ENCODE measurements at regions not wholly inside any gene's neighbourhood (a gene's known extent, or its start where the extent isn't known, plus 50 kb on each side); places are given as distances from the start of the nearest gene placed in this dataset.
"Not testable (repeated sequence)": the region's sequence is repeated elsewhere in the genome, so short reads cannot be mapped to it uniquely, and the experiment has no call there.

DNA sequence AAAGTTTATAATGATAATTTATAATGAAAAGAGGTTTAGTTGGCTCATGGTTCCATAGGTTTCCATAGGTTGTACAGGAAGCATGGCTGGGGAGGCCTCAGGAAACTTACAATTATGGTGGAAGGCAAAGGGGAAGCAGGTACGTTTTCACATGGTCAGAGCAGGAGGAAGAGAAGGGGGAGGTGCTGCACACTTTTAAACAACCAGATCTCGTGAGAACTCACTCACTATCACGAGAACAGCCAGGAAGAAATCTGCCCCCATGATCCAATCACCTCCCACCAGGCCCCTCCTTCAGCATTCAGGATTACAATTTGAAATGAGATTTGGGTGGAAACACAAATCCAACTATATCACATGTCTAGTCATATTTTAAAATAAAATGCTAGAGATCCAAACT is 64.1 kb upstream of the ABLIM1 start:
- not testable (repeated sequence) for H3K4me1 Mint-ChIP-seq; H3K9me3 Mint-ChIP-seq; H3K27ac Mint-ChIP-seq; H3K36me3 Mint-ChIP-seq (ENCODE audit: low read depth); H3K4me3 Mint-ChIP-seq; DNase-seq; ATAC-seq; H3K27me3 Mint-ChIP-seq

GRCh38 chr10:114723361-114723760 is 65.3 kb upstream of the ABLIM1 start:
- Mint-ChIP-seq H3K36me3 (ENCODE audit: low read depth) (no peaks in the 10 kb centered on the region), H3K4me3 (no peak overlapping the region), H3K27ac (no peak overlapping the region), H3K4me1 (no peaks in the 10 kb centered on the region), H3K9me3 (no peaks in the 10 kb centered on the region), H3K27me3 (no peaks in the 10 kb centered on the region)
- no peak for DNase-seq
- no peak for ATAC-seq

- no peak overlapping the region for H3K27ac Mint-ChIP-seq
- no peak overlapping the region for H3K4me3 Mint-ChIP-seq
- H3K27me3 Mint-ChIP-seq, result no peaks in the 10 kb centered on the region
- no peaks in the 10 kb centered on the region for H3K9me3 Mint-ChIP-seq
- H3K4me1 Mint-ChIP-seq, result no peaks in the 10 kb centered on the region
- H3K36me3 Mint-ChIP-seq (ENCODE audit: low read depth), result no peaks in the 10 kb centered on the region
- DNase-seq, result no peak
- ATAC-seq, result no peak
Observed at GRCh38 chr10:114723991-114724715, 66.1 kb upstream of the ABLIM1 start.

- Mint-ChIP-seq H3K27me3 (no peaks in the 10 kb centered on the region), H3K4me1 (no peaks in the 10 kb centered on the region), H3K4me3 (no peak overlapping the region), H3K27ac (no peak overlapping the region), H3K36me3 (ENCODE audit: low read depth) (no peaks in the 10 kb centered on the region), H3K9me3 (no peaks in the 10 kb centered on the region)
- ATAC-seq, result no peak
- no peak for DNase-seq
Observed at GRCh38 chr10:114724716-114725106, 66.6 kb upstream of the ABLIM1 start.

GRCh38 chr10:114726820-114727271 is 68.8 kb upstream of the ABLIM1 start:
- Mint-ChIP-seq H3K36me3 (ENCODE audit: low read depth) (no peaks in the 10 kb centered on the region), H3K27me3 (no peaks in the 10 kb centered on the region), H3K4me1 (no peaks in the 10 kb centered on the region), H3K27ac (no peak overlapping the region), H3K9me3 (no peaks in the 10 kb centered on the region), H3K4me3 (no peak overlapping the region)
- DNase-seq (no peak), ATAC-seq (no peak)

GRCh38 chr10:114728325-114728724 is 70.2 kb upstream of the ABLIM1 start:
- H3K9me3 Mint-ChIP-seq, result no peaks in the 10 kb centered on the region
- H3K27ac Mint-ChIP-seq, result no peak overlapping the region
- no peak for DNase-seq
- ATAC-seq, result no peak
- no peaks in the 10 kb centered on the region for H3K36me3 Mint-ChIP-seq (ENCODE audit: low read depth)
- H3K27me3 Mint-ChIP-seq, result no peaks in the 10 kb centered on the region
- no peaks in the 10 kb centered on the region for H3K4me1 Mint-ChIP-seq
- H3K4me3 Mint-ChIP-seq, result no peak overlapping the region

DNA sequence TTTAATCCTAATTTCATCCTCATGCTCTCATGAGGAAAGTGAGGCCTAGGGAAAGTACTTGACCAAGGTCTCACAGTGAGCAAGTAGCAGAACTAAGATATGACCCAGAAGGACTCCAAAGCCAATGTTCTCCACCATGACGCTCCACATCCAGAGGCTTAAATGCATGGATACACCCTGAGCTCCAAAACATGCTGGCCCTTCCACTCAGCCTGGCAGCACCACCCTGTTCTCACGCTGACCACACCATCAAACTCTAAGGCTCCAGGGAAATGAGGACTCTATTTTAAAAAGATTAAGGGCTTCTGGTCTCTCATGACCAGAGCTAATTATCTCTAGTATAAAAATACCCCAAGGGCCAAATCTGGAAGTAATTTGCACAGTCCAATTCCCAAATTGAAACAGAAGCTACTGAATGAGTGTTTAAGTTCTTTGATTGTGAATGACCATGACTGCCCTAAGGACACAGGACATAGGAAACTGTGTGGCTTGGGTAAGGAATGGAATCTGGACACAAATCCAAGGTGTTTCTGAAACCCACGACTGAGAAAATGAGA is 71.1 kb upstream of the ABLIM1 start:
- Mint-ChIP-seq H3K4me3 (no peak overlapping the region), H3K36me3 (ENCODE audit: low read depth) (no peaks in the 10 kb centered on the region), H3K4me1 (no peaks in the 10 kb centered on the region), H3K27ac (no peak overlapping the region), H3K27me3 (no peaks in the 10 kb centered on the region), H3K9me3 (no peaks in the 10 kb centered on the region)
- DNase-seq, result no peak
- ATAC-seq, result no peak

GRCh38 chr10:114730291-114730690 is 72.2 kb upstream of the ABLIM1 start:
- ATAC-seq (no peak), DNase-seq (no peak)
- no peaks in the 10 kb centered on the region for H3K9me3 Mint-ChIP-seq
- no peaks in the 10 kb centered on the region for H3K27me3 Mint-ChIP-seq
- no peaks in the 10 kb centered on the region for H3K36me3 Mint-ChIP-seq (ENCODE audit: low read depth)
- H3K27ac Mint-ChIP-seq, result no peak overlapping the region
- no peak overlapping the region for H3K4me3 Mint-ChIP-seq
- no peaks in the 10 kb centered on the region for H3K4me1 Mint-ChIP-seq

DNA sequence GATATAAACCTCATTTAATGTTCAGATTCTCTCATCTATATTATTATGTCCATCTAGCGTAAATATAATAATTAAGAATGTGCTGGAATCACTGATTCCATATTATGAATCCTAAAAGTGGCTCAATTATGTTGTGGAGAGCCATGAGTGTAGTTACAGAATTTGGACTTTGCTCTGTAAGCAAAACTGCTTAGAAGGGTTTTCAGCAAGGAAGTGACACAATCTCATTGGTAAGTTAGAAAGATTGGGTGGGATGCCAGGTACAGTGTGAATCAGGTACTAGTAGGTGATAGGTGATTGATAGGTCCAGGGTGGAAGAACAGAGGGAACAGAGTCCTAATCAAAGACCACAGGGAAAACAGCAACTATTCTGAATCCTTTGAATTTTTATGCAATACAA is 74.9 kb upstream of the ABLIM1 start:
- no peaks in the 10 kb centered on the region for H3K36me3 Mint-ChIP-seq (ENCODE audit: low read depth)
- no peak overlapping the region for H3K27ac Mint-ChIP-seq
- no peaks in the 10 kb centered on the region for H3K27me3 Mint-ChIP-seq
- H3K9me3 Mint-ChIP-seq, result no peaks in the 10 kb centered on the region
- ATAC-seq (no peak), DNase-seq (no peak)
- no peak overlapping the region for H3K4me3 Mint-ChIP-seq
- H3K4me1 Mint-ChIP-seq, result no peaks in the 10 kb centered on the region

DNA sequence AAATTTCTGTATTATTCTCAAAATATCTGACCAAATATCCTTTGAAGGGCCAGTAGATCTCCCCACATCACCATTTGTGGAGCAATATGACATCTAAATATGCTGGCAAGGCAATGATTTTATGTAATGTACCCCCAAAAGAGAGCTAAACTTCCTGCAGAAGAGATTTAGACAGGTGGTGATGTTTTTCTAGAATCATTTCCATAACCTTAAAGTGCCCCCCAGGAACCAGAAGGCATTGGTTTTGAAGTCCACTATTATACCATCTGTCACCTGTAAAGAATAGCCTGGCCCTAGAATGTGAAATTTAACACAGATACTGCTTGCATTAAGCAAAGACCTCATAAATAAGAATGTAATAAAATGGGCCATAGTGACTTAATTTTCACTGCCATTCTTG is 77.9 kb upstream of the ABLIM1 start:
- Mint-ChIP-seq H3K9me3 (no peaks in the 10 kb centered on the region), H3K36me3 (ENCODE audit: low read depth) (no peaks in the 10 kb centered on the region), H3K4me3 (no peak overlapping the region), H3K27ac (no peak overlapping the region), H3K27me3 (no peaks in the 10 kb centered on the region), H3K4me1 (no peaks in the 10 kb centered on the region)
- DNase-seq, result no peak
- ATAC-seq, result no peak

DNA sequence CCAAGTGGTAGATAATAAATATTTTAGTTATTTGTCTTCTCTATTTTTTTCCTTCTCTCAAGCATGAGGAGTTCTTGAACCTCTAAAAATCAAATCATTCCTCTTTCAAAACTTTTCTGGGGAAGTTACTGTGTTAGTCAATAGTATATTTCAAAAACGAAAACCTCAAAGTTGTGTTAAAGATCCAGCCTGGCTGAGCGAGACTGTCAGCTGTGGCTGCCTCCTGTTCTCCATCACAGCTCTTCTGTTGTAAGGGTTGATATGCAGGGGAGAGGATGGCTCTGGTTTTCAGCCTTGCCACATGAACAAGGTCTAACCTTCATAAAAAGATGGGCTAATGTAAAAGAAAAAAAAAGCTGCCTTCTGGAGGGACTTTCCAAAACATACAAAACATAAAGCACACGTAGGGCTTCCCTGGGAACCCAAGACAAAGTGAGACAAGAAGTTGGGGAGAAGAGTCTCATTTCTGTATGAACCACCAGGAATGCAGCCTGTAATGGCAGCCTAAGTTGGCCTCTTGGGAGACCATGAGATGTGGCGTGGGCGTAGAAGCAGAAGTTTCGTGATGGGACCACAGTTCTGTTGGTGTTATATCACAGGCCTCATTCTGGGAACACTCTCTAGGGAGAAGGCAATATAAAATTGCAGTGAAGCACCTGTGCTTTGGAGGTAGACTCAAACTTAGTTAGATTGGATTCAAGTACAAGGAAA is 77.9 kb upstream of the FHIP2A start:
- no peaks in the 10 kb centered on the region for H3K4me1 Mint-ChIP-seq
- no peaks in the 10 kb centered on the region for H3K36me3 Mint-ChIP-seq (ENCODE audit: low read depth)
- no peaks in the 10 kb centered on the region for H3K9me3 Mint-ChIP-seq
- peaks cover 6% of the 10 kb centered on the region for H3K27me3 Mint-ChIP-seq
- DNase-seq, result no peak
- no peak for ATAC-seq
- no peak overlapping the region for H3K27ac Mint-ChIP-seq
- no peak overlapping the region for H3K4me3 Mint-ChIP-seq

- Mint-ChIP-seq H3K4me3 (no peak overlapping the region), H3K36me3 (ENCODE audit: low read depth) (no peaks in the 10 kb centered on the region), H3K27ac (no peak overlapping the region), H3K27me3 (peaks cover 17% of the 10 kb centered on the region), H3K4me1 (no peaks in the 10 kb centered on the region), H3K9me3 (no peaks in the 10 kb centered on the region)
- DNase-seq (no peak), ATAC-seq (no peak)
Observed at GRCh38 chr10:114746531-114746930, 75.0 kb upstream of the FHIP2A start.

DNA sequence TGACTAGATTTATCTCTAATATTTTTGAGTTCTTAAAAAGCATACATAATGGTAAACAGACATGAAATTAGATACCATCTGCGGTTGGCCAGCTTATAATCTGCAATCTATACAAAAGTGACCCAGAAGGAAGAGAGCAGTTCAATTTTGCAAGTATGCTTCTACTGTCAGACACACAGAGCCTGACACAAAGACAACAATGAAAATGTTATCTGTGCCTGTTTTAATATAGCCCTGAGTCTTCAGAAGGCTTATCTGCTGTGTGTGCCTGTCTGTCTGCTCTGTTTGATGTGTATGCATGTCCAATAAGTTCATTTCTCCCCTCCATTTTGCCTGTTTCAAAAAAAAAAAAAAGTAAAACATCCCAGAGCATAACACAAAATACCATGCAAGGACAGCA is 73.3 kb upstream of the FHIP2A start:
- ATAC-seq, result no peak
- Mint-ChIP-seq H3K4me1 (no peaks in the 10 kb centered on the region), H3K27ac (no peak overlapping the region), H3K36me3 (ENCODE audit: low read depth) (no peaks in the 10 kb centered on the region), H3K4me3 (no peak overlapping the region), H3K27me3 (peaks cover 25% of the 10 kb centered on the region), H3K9me3 (no peaks in the 10 kb centered on the region)
- DNase-seq, result no peak

GRCh38 chr10:114749014-114749413 is 72.6 kb upstream of the FHIP2A start:
- no peak overlapping the region for H3K27ac Mint-ChIP-seq
- H3K9me3 Mint-ChIP-seq, result no peaks in the 10 kb centered on the region
- no peaks in the 10 kb centered on the region for H3K36me3 Mint-ChIP-seq (ENCODE audit: low read depth)
- DNase-seq (no peak), ATAC-seq (no peak)
- H3K4me3 Mint-ChIP-seq, result no peak overlapping the region
- no peaks in the 10 kb centered on the region for H3K4me1 Mint-ChIP-seq
- H3K27me3 Mint-ChIP-seq, result peaks cover 25% of the 10 kb centered on the region

- no peak overlapping the region for H3K27ac Mint-ChIP-seq
- no peak overlapping the region for H3K4me3 Mint-ChIP-seq
- no peak for DNase-seq
- peaks cover 25% of the 10 kb centered on the region for H3K27me3 Mint-ChIP-seq
- no peaks in the 10 kb centered on the region for H3K36me3 Mint-ChIP-seq (ENCODE audit: low read depth)
- ATAC-seq, result no peak
- H3K4me1 Mint-ChIP-seq, result no peaks in the 10 kb centered on the region
- no peaks in the 10 kb centered on the region for H3K9me3 Mint-ChIP-seq
Observed at GRCh38 chr10:114749510-114749909, 72.1 kb upstream of the FHIP2A start.

Data from activated naive CD8-positive, alpha-beta T cell treated with anti-CD3 and anti-CD28 coated beads, Interleukin-2, amount 50 U/mL, for 24 hours (primary cell).